A673 (cell line): ENCODE measurements at regions not wholly inside any gene's neighbourhood (a gene's known extent, or its start where the extent isn't known, plus 50 kb on each side); places are given as distances from the start of the nearest gene placed in this dataset.

Experiments used
- EZH2 ChIP-seq: fragments of 200-600 bp; sonication (generic); IDR thresholded peaks from 2 replicates; pipeline ENCODE4 v1.6.1; 2017; ENCODE audit warnings: borderline replicate concordance, low read depth, mild to moderate bottlenecking, mixed read lengths, antibody characterized with exemption, low read length; ENCODE audit not compliant: poor library complexity, severe bottlenecking
- TF ChIP-seq, protein P1 (sequence below): fragments of 300-800, 200-600 bp; sonication (generic); conservative IDR thresholded peaks from 2 replicates; pipeline ENCODE4 v1.5.1; 2017; ENCODE audit warnings: low read depth, mild to moderate bottlenecking, antibody characterized with exemption, low read length, moderate library complexity, mixed read lengths

- TF ChIP-seq, protein P1, sequence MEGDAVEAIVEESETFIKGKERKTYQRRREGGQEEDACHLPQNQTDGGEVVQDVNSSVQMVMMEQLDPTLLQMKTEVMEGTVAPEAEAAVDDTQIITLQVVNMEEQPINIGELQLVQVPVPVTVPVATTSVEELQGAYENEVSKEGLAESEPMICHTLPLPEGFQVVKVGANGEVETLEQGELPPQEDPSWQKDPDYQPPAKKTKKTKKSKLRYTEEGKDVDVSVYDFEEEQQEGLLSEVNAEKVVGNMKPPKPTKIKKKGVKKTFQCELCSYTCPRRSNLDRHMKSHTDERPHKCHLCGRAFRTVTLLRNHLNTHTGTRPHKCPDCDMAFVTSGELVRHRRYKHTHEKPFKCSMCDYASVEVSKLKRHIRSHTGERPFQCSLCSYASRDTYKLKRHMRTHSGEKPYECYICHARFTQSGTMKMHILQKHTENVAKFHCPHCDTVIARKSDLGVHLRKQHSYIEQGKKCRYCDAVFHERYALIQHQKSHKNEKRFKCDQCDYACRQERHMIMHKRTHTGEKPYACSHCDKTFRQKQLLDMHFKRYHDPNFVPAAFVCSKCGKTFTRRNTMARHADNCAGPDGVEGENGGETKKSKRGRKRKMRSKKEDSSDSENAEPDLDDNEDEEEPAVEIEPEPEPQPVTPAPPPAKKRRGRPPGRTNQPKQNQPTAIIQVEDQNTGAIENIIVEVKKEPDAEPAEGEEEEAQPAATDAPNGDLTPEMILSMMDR, result no peak
- no peak for TF ChIP-seq EZH2
Measured at GRCh38 chr1:208533746-208534598, 289.8 kb upstream of the PLXNA2 start.
